Uterus (tissue), 2 donors: ENCODE measurements at regions not wholly inside any gene's neighbourhood (a gene's known extent, or its start where the extent isn't known, plus 50 kb on each side); places are given as distances from the start of the nearest gene placed in this dataset.

Experiments used
- POLR2A ChIP-seq, 2 donors: fragments of 450-650 bp; IDR thresholded peaks; one replicate each; pipeline ENCODE4 v1.6.1; 2016; ENCODE audit warnings: antibody characterized with exemption in 2 of 2, mild to moderate bottlenecking in 1 of 2, moderate library complexity in 1 of 2
- TF ChIP-seq, protein P1 (sequence below), 4 experiments: fragments of 200-600 bp in 2 of 4; fragments of 450-650 bp in 2 of 4; sonication (generic) in 2 of 4; IDR thresholded peaks; one replicate each; pipeline ENCODE4 v1.5.1; 2016 to 2019; ENCODE audit warnings: antibody characterized with exemption in 4 of 4, mild to moderate bottlenecking in 2 of 4, moderate library complexity in 1 of 4

GRCh38 chr22:49671331-49672013 is 156.2 kb downstream of the BRD1 start:
- TF ChIP-seq, protein P1, sequence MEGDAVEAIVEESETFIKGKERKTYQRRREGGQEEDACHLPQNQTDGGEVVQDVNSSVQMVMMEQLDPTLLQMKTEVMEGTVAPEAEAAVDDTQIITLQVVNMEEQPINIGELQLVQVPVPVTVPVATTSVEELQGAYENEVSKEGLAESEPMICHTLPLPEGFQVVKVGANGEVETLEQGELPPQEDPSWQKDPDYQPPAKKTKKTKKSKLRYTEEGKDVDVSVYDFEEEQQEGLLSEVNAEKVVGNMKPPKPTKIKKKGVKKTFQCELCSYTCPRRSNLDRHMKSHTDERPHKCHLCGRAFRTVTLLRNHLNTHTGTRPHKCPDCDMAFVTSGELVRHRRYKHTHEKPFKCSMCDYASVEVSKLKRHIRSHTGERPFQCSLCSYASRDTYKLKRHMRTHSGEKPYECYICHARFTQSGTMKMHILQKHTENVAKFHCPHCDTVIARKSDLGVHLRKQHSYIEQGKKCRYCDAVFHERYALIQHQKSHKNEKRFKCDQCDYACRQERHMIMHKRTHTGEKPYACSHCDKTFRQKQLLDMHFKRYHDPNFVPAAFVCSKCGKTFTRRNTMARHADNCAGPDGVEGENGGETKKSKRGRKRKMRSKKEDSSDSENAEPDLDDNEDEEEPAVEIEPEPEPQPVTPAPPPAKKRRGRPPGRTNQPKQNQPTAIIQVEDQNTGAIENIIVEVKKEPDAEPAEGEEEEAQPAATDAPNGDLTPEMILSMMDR (IDR thresholded peaks at IDR 0.05): no peak
- TF ChIP-seq POLR2A (IDR thresholded peaks at IDR 0.05): no peak
